SK-MEL-5 (cell line): ENCODE measurements at regions not wholly inside any gene's neighbourhood (a gene's known extent, or its start where the extent isn't known, plus 50 kb on each side); places are given as distances from the start of the nearest gene placed in this dataset.

Experiments used
- DNase-seq: peaks from one replicate; pipeline ENCODE4 v3.0.0-alpha.2; 2016; ENCODE audit warnings: low read depth, low spot score
- in situ Hi-C: cut with HindIII; loops from 2 replicates; pipeline ENCODE4 v1.10.0; 2016; ENCODE audit warnings: low sequenced_read_pairs, high pct_unique_total_duplicates, low pct_unique_long_range_greater_than_20kb

DNA sequence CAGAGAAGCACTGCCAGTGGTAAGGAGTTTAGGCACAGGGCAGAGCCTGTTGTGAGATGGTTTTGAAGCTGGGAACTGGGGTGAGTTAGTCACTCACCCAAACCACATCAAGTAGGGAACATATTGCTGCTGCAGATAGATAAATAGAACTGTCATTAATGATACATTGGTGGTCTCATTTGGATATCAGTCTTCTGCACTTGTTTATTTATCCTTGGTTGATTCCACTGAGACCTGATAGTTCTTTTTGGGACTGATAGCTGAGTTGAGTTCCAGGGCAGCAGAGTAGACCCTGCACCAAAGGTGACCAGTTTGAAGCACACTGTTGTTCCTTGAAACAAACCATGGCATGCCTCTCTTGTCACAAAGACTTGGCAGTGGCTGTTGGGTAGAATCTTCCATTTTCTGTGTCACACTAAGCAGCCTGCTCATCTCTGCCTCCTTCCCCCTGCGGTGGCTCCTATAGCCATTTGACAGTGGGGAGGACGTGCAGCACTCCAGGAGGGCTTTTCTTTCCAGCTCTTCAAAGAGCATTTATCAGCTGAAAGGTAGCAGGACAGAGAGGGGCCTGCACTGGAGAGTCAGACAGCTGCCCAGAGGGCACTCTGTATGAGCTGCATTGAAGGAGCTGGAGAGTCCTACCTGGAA lies 59.7 kb upstream of the TMEM164 start:
- no peak for DNase-seq
- in situ Hi-C loops = no loop called here

DNA sequence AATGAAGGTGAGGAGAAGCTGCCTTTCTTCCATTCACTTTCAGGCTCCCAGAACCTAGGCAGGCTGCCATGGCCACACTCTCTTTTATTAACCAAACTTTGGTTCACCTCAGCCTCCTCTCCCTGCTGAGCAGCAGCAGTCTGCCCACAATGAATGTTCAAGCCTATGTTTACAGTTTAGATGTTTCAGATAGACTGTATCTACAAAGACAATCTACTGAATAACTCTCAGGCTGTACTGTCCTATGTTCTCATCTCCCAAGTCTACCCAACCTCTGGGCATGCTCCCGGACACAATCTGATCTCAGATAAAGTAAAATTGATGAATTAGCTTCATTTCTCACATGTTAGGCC lies 59.2 kb upstream of the TMEM164 start:
- DNase-seq = no peak
- in situ Hi-C loops = no loop called here

DNA sequence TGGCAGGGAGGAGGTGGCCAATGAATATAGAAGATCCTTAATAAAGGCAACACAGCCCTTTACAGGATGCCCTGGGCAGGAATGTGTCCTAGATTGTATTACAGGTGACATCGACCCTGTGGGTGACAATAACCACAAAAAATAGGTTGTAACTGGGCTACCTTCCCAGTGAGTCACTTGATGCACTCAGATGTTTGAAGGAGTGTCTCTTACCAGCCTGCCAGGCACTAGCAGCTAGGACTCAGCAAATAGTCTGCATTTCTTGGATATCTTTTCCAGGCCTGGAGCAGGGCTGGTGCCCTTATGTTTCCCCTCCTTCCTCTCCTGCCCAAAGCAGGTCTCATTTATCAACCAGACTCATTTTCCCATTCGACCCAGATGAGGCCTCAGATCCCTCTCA lies 50.9 kb upstream of the TMEM164 start:
- no peak for DNase-seq
- in situ Hi-C loops = no loop called here

DNA sequence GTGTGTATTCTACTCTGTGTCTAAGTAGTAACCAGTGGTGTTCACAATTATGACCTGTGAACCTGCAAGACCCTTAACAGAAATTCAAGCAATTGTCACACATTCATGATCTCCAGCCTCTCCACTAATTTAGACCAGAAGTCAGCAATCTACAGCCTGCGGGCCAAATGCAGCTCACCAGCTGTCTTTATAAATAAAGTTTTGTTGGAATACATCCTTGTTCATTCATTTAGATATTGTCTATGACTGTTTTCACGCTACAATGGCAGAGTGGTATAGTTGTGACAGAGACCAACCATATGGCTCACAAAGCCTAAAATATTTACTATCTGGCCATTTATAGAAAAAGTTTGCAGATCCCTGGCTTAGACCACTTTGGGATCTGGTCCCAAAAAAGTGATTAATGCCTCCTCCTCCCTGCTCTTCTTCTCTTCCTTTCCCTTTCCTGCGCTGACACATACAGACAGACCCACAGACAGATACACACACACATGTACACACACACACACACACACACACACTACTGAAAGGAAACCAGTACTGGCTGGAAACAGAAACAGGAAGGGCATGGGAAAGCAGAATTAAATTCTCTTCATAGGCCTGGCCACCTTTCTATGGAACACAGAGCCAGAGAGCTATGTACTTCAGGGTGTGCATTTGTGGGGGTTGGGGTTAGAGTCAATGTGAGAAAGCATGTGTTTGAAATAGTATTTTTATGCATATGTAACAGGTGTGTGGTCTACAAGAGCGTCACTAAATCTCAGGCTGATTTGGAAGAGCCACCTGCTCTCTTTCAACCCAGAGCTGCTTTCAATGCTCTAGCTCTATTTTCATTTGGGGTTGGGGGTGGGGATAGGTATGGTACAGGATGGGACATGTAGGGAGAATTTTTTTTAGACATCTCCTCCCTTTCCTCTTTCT lies 49.7 kb upstream of the TMEM164 start:
- in situ Hi-C loops = no loop called here
- DNase-seq = no peak
